ENCODE measurements at regions not wholly inside any gene's neighbourhood (a gene's known extent, or its start where the extent isn't known, plus 50 kb on each side); places are given as distances from the start of the nearest gene placed in this dataset.

DNA sequence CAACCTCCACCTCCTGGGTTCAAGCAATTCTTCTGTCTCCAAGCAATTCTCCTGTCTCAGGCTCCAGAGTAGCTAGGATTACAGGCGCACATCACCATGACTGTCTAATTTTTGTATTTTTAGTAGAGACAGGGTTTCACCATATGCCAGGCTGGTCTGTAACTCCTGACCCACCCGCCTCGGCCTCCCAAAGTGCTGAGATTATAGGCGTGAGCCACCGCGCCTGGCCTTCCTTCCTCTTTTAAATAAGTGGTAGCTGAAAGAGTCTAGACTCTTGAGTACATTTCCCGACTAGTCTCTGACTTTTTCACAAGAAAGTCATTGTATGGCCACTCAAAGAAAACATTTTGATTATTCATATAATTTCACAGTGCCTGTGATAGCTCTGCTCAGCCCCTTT, 636.2 kb upstream of the ANKRD30A start:
- Histone ChIP-seq H3K4me2 (ENCODE audit: low read depth, low read length) (no peak overlapping the region), H3K27me3 (replicated peaks; ENCODE audit: insufficient read depth, low read length) (no peaks in the 10 kb centered on the region), H3K4me3 (ENCODE audit: low read length) (no peak overlapping the region), H3K9me2 (replicated peaks; ENCODE audit: insufficient read depth, low read length) (no peaks in the 10 kb centered on the region), H4K20me1 (ENCODE audit: insufficient read depth, low read length) (no peaks in the 10 kb centered on the region), H2AFZ (ENCODE audit: low read length) (no peak overlapping the region), H3K9me3 (replicated peaks; ENCODE audit: insufficient read depth, low read length) (no peaks in the 10 kb centered on the region), H3K79me2 (ENCODE audit: low read length) (no peaks in the 10 kb centered on the region), H3K27ac (ENCODE audit: low read length) (no peak overlapping the region), H3K4me1 (ENCODE audit: low read length) (no peaks in the 10 kb centered on the region), H3K36me3 (replicated peaks; ENCODE audit: insufficient read depth, low read length) (no peaks in the 10 kb centered on the region), H3F3A (ENCODE audit: insufficient read depth, low read length) (no peaks in the 10 kb centered on the region), H3K9ac (ENCODE audit: low read length) (no peak overlapping the region)
- no peak for DNase-seq
- TF ChIP-seq EZH2phosphoT487 (IDR thresholded peaks at IDR 0.05; ENCODE audit: low read length) (no peak), CTCF (IDR thresholded peaks at IDR 0.05; ENCODE audit: low read length) (no peak), EZH2 (optimal IDR thresholded peaks at IDR 0.05; ENCODE audit: low read depth, low read length) (no peak)

- H3K27me3 ChIP-seq (replicated peaks; ENCODE audit: insufficient read depth, low read length), result no peaks in the 10 kb centered on the region
- no peak for DNase-seq
- H3K36me3 ChIP-seq (replicated peaks; ENCODE audit: insufficient read depth, low read length), result no peaks in the 10 kb centered on the region
- H3K4me2 ChIP-seq (ENCODE audit: low read depth, low read length), result no peak overlapping the region
- no peaks in the 10 kb centered on the region for H3K4me1 ChIP-seq (ENCODE audit: low read length)
- no peak overlapping the region for H3K9ac ChIP-seq (ENCODE audit: low read length)
- no peak overlapping the region for H2AFZ ChIP-seq (ENCODE audit: low read length)
- TF ChIP-seq CTCF (IDR thresholded peaks at IDR 0.05; ENCODE audit: low read length) (no peak), EZH2 (optimal IDR thresholded peaks at IDR 0.05; ENCODE audit: low read depth, low read length) (no peak), EZH2phosphoT487 (IDR thresholded peaks at IDR 0.05; ENCODE audit: low read length) (no peak)
- H3K4me3 ChIP-seq (ENCODE audit: low read length), result no peak overlapping the region
- no peaks in the 10 kb centered on the region for H3F3A ChIP-seq (ENCODE audit: insufficient read depth, low read length)
- no peaks in the 10 kb centered on the region for H3K9me3 ChIP-seq (replicated peaks; ENCODE audit: insufficient read depth, low read length)
- no peaks in the 10 kb centered on the region for H4K20me1 ChIP-seq (ENCODE audit: insufficient read depth, low read length)
- no peaks in the 10 kb centered on the region for H3K79me2 ChIP-seq (ENCODE audit: low read length)
- no peak overlapping the region for H3K27ac ChIP-seq (ENCODE audit: low read length)
- H3K9me2 ChIP-seq (replicated peaks; ENCODE audit: insufficient read depth, low read length), result no peaks in the 10 kb centered on the region
Observed at GRCh38 chr10:36488579-36488978, 636.8 kb upstream of the ANKRD30A start.

GRCh38 chr10:36479073-36479472, 646.3 kb upstream of the ANKRD30A start:
- no peaks in the 10 kb centered on the region for H3F3A ChIP-seq (ENCODE audit: insufficient read depth, low read length)
- no peaks in the 10 kb centered on the region for H3K9me3 ChIP-seq (replicated peaks; ENCODE audit: insufficient read depth, low read length)
- H4K20me1 ChIP-seq (ENCODE audit: insufficient read depth, low read length), result no peaks in the 10 kb centered on the region
- no peaks in the 10 kb centered on the region for H3K27me3 ChIP-seq (replicated peaks; ENCODE audit: insufficient read depth, low read length)
- no peak overlapping the region for H3K27ac ChIP-seq (ENCODE audit: low read length)
- TF ChIP-seq EZH2phosphoT487 (IDR thresholded peaks at IDR 0.05; ENCODE audit: low read length) (no peak), EZH2 (optimal IDR thresholded peaks at IDR 0.05; ENCODE audit: low read depth, low read length) (no peak), CTCF (IDR thresholded peaks at IDR 0.05; ENCODE audit: low read length) (no peak)
- H3K4me3 ChIP-seq (ENCODE audit: low read length), result no peak overlapping the region
- no peaks in the 10 kb centered on the region for H3K36me3 ChIP-seq (replicated peaks; ENCODE audit: insufficient read depth, low read length)
- H3K79me2 ChIP-seq (ENCODE audit: low read length), result no peaks in the 10 kb centered on the region
- peaks cover 1% of the 10 kb centered on the region; the same call in 1 of the 2 replicates for H3K4me1 ChIP-seq (ENCODE audit: low read length)
- H3K9me2 ChIP-seq (replicated peaks; ENCODE audit: insufficient read depth, low read length), result no peaks in the 10 kb centered on the region
- H2AFZ ChIP-seq (ENCODE audit: low read length), result no peak overlapping the region
- DNase-seq, result no peak
- no peak overlapping the region for H3K4me2 ChIP-seq (ENCODE audit: low read depth, low read length)
- no peak overlapping the region for H3K9ac ChIP-seq (ENCODE audit: low read length)

All from MM.1S (cell line).